ENCODE measurements at regions not wholly inside any gene's neighbourhood (a gene's known extent, or its start where the extent isn't known, plus 50 kb on each side); places are given as distances from the start of the nearest gene placed in this dataset.

GRCh38 chr2:12063210-12063609 lies 316.8 kb downstream of the LPIN1 start:
- no peaks in the 10 kb centered on the region for H3K79me2 ChIP-seq (ENCODE audit: insufficient read depth, low read depth, low read length)
- H3K4me1 ChIP-seq (ENCODE audit: insufficient read depth, low read length, poor library complexity, severe bottlenecking), result peaks cover 17% of the 10 kb centered on the region
- no peaks in the 10 kb centered on the region for H3K36me3 ChIP-seq (ENCODE audit: insufficient read depth, low read length)
- no peak overlapping the region for H3K4me3 ChIP-seq (ENCODE audit: low read depth, low read length, poor library complexity, severe bottlenecking)
- peaks cover 8% of the 10 kb centered on the region for H3K9me3 ChIP-seq (ENCODE audit: low read length)
- H4K20me1 ChIP-seq (ENCODE audit: insufficient read depth, low read length), result no peaks in the 10 kb centered on the region
- ChIA-PET POLR2A (no interaction called here), CTCF (ENCODE audit: unreplicated experiment) (no interaction called here)
- intact Hi-C loops (cut with micrococcal nuclease; ENCODE audit: unreplicated experiment), result no loop called here
- H3K9me2 ChIP-seq (ENCODE audit: insufficient read depth, low read length), result no peaks in the 10 kb centered on the region
- TF ChIP-seq CTCF (conservative IDR thresholded peaks at IDR 0.05; ENCODE audit: low read length) (no peak), EZH2phosphoT487 (IDR thresholded peaks at IDR 0.05; ENCODE audit: borderline replicate concordance, low read depth, low read length) (no peak)
- no peak overlapping the region for H2AFZ ChIP-seq (ENCODE audit: low read length)
- BruUV-seq (replicated peaks), result no TSS peak
- DNase-seq (ENCODE audit: low spot score), result no peak
- no peak overlapping the region for H3K27ac ChIP-seq (ENCODE audit: low read depth, low read length, poor library complexity, severe bottlenecking)
- H3K4me2 ChIP-seq (ENCODE audit: low read length), result no peak overlapping the region

- BruUV-seq (replicated peaks), result no TSS peak
Measured at GRCh38 chr2:12064153-12064552, 317.7 kb downstream of the LPIN1 start.

More at GRCh38 chr2:12064153-12064552, 317.7 kb downstream of the LPIN1 start:
- Histone ChIP-seq H4K20me1 (ENCODE audit: insufficient read depth, low read length) (no peaks in the 10 kb centered on the region), H3K4me3 (ENCODE audit: low read depth, low read length, poor library complexity, severe bottlenecking) (no peak overlapping the region), H3K27ac (ENCODE audit: low read depth, low read length, poor library complexity, severe bottlenecking) (no peak overlapping the region), H3K79me2 (ENCODE audit: insufficient read depth, low read depth, low read length) (no peaks in the 10 kb centered on the region), H3K4me2 (ENCODE audit: low read length) (no peak overlapping the region), H3K4me1 (ENCODE audit: insufficient read depth, low read length, poor library complexity, severe bottlenecking) (peaks cover 17% of the 10 kb centered on the region), H3K9me3 (ENCODE audit: low read length) (peaks cover 8% of the 10 kb centered on the region), H3K9me2 (ENCODE audit: insufficient read depth, low read length) (no peaks in the 10 kb centered on the region), H3K36me3 (ENCODE audit: insufficient read depth, low read length) (no peaks in the 10 kb centered on the region), H2AFZ (ENCODE audit: low read length) (no peak overlapping the region)
- intact Hi-C loops (cut with micrococcal nuclease; ENCODE audit: unreplicated experiment), result no loop called here
- TF ChIP-seq CTCF (conservative IDR thresholded peaks at IDR 0.05; ENCODE audit: low read length) (no peak), EZH2phosphoT487 (IDR thresholded peaks at IDR 0.05; ENCODE audit: borderline replicate concordance, low read depth, low read length) (no peak)
- ChIA-PET CTCF (ENCODE audit: unreplicated experiment) (no interaction called here), POLR2A (interaction anchor here (0.7 kb wide), 1 partner anchor 10 kb away, joined by 3 read pairs; no protein-coding TSS in a partner anchor)
- no peak for DNase-seq (ENCODE audit: low spot score)
